Fibroblast of skin of abdomen (primary cell): ENCODE measurements at regions not wholly inside any gene's neighbourhood (a gene's known extent, or its start where the extent isn't known, plus 50 kb on each side); places are given as distances from the start of the nearest gene placed in this dataset.
"Not testable (repeated sequence)": the region's sequence is repeated elsewhere in the genome, so short reads cannot be mapped to it uniquely, and the experiment has no call there.

Experiments used
- DNase-seq: peaks from one replicate; pipeline ENCODE4 v3.0.0-alpha.2; 2013

DNA sequence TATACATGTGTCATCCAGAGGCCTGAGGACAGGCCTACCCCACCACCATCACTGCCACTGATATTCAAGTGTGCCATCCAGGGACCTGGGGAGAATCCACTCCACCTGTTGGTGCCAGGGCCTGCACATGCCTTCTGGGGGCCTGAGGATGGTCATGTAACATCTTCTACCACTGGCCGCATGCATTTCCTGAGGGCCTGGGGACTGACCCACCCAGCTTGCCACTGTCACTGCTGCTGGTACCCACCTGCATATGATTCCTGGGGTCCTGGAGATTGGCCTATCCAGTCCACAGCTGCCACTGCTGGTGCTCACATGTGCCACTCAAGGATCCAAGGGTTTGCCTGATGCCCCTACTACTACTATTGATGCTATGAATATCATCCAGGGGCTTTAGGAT lies 184.3 kb upstream of the SYNCRIP start:
- no peak for DNase-seq

DNA sequence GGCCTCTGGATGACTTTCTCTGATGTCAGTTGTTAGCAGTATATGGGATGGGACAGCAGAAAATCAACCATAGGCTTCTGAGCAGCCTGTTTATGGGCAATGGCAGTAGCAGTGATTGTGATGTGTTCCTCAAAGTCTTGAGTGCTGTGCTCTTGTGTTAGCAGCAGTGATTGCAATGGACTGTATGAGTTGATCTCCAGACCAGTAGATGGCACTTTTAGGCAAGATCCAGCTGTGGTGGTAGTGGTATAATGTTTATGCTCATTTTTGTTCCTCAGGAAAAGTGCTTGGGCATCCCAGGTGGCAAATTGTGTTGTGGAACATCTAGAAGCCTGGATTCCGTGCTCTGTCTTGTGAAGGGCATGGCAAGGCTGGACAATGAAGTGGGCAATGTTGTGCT lies 181.6 kb upstream of the SYNCRIP start:
- no peak for DNase-seq

DNA sequence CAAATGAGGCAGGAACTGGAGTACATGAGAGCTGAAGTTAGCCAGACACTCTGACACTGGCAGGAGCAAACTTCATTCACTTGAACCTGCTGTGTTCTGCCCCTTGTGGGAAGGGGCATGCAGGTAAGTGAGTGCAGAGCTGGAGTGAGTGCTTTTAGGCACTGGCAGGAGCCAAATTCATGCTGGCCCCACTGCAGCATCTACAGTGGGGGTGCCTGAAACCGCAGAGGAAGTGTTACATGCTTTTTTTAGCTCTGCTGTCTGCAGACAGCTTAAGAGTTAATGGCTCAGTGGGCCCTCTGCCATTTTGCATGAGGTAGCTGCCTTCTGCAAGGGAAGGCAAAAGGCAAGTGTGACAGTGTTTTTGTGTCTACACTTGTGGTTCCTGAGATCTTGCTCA lies 167.9 kb upstream of the SYNCRIP start:
- DNase-seq, result no peak

DNA sequence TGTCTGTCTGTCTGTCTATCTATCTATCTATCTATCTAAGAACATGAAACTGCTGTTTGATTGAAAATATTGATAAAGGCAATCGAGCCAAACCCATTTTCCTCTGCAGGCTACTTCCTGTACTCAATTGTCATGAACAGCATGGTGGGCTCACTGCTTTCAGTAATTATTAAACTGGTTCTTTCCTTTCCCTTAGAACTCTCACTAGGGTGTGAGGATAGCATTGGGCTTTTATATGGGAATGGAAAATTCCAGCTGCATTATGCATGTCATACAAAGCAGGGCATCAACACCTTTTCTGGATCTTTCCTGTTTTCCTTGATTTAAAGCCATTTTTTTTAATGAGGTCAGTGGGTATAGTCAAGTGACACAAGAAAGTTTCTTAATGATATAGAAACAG lies 161.0 kb upstream of the SYNCRIP start:
- no peak for DNase-seq

DNA sequence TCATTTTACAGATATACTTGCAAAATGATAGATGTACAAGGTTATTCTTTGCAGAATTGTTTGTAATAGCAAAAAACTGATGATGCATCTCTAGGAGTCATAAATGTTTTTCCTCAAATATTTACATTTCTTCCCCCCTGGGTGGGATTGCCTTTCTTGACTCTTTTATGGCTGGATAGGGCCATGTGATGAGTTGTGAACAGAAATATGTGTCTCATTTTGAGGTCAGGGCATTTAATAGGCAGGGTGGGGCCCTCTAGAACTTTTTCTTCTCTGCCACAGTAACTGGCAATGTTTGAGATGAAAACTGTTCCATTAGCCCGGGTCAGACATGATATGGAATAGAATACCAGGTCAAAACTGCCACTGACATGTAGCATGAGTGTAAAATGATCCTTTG lies 159.5 kb upstream of the SYNCRIP start:
- DNase-seq, result no peak

DNA sequence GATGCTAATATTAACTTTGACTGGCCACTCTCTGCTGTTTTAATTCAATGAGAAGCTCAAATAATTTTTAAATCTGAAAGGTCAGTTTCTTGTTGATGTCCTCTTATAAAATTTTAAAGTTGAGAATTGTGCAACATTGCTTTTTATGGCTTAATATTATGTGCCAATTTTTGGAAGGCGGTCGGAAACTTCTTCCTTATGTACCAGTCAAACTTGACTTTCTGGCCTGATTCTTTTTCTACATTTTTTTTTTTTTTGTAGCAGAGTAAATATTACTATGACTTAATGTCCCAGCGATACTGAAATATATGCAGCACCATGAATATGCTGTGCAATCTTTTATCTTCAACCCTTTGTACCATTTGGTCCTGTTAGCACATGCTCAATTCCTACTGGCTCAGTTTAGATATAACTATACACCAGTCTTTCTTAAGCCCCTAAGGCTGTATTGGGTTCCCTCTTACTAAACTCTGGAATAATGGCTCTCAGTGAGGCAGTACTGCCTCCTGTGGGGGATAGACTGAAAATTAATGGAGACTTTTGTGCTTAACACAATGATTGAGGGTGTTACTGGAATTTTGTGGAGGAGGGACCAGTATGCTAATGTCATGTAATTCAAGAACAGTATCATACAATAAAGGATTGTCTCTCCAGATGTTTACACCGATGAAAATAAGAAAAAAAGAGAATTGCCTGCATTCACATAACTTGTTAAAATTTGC lies 156.4 kb upstream of the SYNCRIP start:
- no peak for DNase-seq

DNA sequence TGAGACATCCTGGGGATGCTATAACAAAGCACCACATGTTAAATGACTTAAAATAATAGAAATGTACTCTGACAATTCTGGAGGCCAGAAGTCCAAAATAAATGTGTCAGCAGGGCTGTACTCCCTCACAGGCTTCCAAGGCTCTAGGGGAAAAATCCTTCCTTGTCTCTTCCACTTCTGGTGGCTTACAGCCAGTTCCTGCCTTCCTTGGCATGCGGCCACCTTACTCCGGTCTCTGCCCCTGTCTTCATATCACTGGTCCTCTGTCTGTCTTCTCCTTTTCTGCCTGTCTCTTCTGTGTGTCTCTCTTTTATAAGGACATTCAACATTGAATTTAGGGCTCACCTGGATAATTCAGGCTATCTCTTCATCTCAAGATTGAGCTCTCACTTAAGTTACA lies 155.3 kb upstream of the SYNCRIP start:
- no peak for DNase-seq

DNA sequence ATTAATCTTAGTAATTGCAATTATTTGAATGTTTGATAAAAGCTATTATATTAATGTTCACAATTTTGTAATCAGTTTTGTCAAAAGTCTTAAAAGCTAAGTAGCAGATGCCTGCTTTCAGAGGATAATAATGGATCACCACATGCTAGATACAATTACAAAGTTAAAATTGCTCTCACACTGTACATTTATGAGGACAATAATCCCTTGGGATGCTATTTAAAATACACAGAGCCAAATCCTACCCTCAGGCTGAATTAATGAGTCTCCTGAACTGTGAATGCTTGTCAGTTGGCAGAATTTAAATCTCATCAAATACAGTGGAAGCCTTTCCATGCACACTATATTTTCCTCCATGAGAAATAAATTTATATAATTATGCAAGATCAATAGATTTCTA lies 153.3 kb upstream of the SYNCRIP start:
- DNase-seq, result no peak

DNA sequence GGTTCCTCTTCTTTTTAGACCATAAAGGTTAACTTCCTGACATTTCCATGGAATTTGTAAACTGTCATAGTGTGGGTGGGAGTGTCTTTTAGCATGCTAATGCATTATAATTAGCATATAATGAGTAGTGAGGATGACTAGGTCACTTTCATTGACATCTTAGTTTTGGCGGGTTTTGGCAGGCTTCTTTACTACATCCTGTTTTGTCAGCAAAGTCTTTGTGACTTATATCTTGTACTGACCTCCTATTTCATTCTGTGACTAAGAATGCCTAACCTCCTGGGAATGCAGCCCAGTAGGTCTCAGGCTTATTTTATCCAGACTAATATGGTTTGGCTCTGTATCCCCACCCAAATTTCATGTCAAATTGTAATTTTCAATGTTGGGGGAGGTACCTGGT lies 149.6 kb upstream of the SYNCRIP start:
- no peak for DNase-seq

DNA sequence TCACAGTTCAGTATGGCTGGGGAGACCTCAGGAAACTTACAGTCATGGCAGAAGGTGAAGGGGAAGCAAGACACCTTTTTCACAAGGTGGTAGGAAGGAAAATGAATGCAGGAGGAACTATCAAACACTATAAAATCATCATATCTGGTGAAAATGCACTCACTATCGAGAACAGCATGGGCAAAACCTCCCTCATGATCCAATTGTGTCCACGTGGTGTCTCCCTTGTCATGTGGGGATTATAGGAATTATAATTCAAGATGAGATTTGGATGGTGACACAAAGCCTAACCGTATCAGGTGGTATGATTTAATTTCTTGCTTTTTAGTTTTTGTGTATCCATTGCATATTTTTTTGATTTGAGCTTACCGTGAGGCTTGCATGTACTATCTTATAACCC lies 133.2 kb upstream of the SYNCRIP start:
- no peak for DNase-seq

DNA sequence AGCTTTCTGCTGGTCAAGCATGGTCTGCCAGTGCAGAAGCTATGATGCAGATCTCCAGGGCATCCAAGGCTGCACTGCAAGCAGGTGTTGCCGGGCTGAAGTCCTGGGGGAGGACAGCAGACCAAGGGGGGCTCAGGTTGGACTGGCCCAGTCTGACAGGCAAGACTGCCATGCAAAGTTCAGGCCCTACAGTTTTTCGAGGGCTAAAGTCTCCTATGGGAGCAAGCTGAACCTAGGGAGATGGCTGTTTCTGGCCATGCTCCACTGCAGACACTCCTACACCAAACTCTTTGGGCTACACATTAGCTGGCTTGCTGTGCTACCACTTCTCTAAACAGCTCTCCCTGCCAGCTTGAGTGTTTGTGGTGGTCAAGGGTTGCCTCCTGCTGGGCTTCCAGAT lies 130.0 kb upstream of the SYNCRIP start:
- DNase-seq, result no peak

DNA sequence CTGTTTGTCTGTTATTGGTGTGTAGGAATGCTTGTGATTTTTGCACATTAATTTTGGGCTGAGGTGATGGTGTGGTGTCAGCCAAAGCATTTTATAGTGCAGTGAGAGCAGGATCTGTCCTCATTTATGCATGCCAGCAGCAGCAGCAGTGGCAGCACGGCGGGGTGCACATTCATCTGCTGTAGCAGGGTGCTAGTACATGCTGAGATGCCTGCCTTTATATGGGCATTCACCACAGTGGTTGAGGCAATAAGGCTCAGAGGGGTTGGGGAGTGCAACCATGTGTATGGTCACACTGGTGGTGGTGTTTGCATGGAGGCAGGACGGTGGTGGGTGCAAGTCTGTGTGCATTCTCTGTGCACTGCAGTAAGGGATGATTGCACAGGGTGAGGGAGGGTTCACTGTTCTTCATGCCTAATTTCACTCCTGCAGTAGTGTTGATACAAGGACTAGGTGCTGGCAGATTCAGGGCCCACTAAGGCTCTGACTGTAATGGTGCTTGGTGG lies 129.3 kb upstream of the SYNCRIP start:
- DNase-seq, result no peak

DNA sequence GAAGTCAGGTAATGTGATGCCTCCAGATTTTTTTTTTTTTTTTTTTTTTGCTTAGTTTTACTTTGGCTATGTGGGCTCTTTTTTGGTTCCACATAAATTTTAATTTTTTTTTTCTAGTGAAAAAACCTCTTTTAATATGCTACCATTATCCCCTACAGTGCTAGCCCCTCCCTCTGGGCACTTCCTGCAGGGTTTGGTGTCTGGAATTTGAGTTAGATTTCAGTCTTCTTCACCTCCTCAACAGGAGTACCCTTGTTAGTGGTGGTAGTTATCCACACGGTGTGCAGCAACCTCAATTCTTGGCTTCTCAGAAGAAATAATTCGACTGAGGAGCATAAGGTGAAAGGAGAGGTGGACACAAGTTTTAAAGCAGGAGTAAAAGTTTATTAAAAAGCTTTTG lies 128.8 kb upstream of the SYNCRIP start:
- DNase-seq, result no peak

DNA sequence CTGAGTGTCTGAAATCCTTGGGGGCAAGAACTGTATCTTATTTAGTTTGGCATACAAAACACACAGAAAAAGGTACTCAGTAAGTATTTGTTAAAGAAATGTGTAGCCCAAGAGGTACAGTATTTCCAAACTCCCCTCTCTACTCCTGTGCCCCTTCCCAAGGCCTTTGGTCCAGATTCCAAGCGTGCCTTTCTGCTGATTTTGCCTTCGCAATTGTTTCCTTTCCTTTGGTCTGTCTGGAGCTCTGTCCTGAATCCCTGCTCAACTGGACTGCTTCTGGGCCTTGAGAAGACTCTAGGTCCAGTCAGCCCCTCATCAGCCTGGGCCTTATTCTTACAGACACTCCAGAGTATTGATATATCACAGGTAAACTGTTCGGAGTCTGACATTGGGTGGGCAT lies 122.2 kb upstream of the SYNCRIP start:
- no peak for DNase-seq

DNA sequence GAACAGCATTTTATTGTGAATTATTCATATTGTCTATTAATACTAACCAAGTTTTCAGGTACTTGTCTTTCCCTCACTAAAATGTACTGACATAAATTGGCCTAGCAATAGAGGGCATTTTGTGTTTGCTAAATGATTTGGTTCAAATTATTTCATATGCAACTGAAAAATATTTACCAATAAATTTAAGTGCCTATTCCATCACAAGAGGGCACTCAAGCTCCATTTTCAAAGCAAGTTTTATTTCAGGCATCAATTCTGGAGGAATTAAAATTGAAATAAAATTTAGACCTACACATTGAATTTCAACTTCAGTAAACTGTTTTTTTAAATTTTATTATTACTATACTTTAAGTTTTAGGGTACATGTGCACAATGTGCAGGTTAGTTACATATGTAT lies 114.3 kb upstream of the SYNCRIP start:
- peak; percentile 1 for DNase-seq

DNA sequence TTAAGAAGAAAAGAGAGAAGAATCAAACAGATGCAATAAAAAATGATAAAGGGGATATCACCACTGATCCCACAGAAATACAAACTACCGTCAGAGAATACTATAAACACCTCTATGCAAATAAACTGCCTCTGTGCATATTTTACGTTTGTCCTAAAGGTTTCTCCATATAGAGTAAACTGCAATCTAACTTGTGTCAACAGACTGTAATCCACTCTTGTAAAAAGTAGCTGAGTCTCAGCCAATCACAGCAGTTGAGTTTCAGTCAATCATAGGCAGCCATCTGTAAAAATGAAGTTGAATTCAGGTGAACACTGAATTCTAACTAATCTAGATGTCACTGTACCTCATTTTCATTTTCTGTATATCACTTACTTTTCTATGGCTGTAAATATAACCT lies 112.2 kb upstream of the SYNCRIP start:
- DNase-seq, result no peak

DNA sequence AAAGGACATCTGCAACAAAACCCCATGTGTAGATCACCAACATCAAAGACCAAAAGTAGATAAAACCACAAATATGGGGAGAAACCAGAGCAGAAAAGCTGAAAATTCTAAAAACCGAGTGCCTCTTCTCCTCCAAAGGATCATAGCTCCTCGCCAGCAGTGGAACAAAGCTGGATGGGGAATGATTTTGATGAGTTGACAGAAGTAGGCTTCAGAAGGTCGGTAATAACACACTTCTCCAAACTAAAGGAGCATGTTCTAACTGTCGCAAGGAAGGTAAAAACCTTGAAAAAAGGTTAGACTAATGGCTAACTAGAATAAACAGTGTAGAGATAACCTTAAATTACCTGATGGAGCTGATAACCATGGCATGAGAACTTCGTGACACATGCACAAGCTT lies 109.9 kb upstream of the SYNCRIP start:
- no peak for DNase-seq

DNA sequence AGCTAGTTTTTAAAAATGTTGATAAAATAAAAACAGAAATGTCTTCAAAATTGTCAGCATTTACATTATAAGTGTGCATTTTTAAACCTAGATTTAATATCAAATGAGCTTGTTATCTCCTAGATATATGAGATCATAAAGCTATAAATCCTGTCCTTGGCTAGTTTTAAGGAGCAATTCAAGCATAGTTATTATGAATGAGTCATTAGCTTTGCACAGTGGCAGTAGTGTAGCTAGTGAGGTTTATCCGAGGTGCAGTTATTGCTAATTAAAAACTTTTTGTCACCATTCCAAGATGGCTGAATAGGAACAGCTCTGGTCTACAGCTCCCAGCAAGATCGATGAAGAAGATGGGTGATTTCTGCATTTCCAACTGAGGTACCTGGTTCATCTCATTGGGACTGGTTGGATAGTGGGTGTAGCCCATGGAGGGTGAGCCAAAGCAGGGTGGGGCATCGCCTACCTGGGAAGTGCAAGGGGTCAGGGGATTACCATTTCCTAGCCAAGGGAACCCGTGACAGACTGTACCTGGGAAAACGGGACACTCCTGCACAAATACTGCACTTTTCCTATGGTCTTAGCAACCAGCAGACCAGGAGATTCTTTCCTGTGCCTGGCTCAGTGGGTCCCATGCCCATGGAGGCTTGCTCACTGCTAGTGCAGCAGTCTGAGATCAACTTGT lies 108.8 kb upstream of the SYNCRIP start:
- no peak for DNase-seq

DNA sequence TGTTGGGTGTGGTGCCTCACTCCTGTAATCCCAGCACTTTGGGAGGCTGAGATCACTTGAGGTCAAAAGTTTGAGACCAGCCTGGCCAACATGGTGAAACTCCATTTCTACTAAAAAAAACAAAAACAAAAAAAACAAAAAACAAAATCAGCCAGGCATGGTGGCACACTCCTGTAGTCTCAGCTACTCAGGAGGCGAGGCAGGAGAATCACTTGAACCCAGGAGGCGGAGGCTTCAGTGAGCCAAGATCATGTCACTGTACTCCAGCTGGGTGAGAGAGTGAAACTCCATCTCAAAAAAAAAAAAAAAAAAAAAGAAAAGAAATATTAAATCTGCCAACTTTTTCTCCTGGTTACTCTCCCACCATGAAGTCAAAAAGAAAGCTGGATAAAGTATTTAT lies 107.5 kb upstream of the SYNCRIP start:
- not testable (repeated sequence) for DNase-seq

DNA sequence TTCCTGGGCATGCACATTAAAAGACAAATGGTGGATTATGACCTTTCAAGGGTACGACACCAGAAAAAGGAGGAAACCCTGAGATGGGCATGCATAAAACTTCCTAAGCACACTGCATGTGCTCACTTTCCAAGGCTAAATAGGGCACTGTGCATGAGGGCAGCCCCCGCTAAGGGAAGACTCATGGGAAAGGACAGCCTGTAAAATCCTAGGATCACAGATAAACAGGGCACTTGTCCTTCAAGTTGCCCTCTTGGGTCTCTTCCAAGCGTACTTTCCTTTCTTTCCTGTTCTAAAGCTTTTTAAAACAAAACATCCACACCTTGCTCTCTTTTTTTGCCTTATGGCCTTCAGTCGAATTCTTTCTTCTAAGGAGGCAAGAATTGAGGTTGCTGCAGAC lies 106.5 kb upstream of the SYNCRIP start:
- DNase-seq, result no peak

DNA sequence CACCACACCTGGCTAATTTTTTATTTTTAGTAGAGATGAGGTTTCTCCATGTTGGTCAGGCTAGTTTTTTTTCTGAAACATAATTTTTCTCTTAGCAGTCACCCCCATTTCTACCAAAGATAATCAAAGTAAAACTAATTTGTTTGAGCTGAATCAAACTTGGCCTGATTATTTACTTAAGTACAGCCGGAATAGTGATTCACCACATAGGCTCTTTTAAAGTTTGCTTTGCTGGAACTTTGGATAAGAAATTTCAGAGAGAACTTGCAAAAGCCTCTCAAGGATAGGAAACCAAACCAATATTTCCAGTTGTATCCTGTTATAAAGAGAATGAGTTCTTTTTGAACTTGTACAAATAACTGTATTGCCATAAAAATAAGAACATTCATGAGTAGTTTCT lies 105.0 kb upstream of the SYNCRIP start:
- DNase-seq, result no peak

DNA sequence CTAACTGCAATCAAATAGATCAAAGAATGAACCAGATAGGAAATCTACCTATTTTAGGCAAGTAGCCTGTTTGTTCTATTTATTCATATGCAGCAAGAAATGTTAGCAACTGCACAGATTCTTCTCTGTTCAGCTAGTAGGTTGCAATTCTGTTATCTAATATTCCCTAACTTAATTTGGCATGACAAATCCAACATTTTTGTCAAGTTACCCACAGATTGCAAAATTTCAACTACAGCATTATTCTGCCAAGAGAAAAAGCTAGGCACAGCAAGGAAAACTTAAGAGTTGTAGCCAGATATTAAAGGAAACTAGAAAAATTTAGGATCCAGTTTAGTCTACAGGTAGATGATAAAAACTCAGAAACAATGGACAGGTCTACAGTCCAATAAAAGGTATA lies 104.4 kb upstream of the SYNCRIP start:
- DNase-seq, result no peak

DNA sequence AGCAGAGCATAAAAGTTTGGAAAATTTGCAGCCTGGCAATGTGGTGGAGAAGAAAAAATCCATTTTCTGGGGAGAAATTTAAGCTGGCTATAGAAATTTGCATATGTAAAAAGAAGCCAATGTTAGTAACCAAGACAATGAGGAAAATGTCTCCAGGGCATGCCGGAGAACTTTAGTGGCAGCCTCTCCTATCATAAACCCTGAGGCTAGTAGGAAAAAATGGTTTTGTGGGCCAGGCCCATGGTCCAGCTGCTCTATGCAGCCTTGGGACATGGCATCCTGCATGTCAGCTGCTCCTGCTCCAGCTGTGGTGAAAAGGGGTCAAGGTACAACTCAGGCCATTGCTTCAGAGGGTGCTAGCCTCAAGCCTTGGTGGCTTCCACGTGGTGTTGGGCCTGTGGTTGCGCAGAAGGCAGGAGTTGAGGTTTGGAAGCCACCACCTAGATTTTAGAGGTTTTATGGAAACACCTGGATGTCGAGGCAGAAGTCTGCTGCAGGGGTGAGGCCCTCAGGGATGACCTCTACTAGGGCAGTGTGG lies 101.8 kb upstream of the SYNCRIP start:
- DNase-seq, result no peak

DNA sequence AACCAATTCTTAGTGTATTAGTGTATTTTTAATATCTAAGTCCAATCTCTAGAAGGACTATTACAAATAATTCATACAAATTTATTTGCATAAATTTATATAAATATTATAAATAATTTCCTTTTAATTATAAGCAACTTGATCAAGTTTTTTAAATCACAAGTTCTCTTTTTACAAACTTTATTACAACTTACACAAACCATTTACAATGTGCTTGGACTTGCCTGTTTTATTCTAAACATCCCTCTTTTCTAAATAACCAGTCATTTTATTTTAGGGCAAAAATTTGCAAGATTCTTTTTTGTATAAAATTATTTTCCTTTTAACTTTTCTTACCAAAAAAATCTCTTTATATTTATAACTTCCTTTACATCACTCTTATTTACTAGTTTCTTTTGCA lies 83.5 kb upstream of the SYNCRIP start:
- no peak for DNase-seq
